ENCODE measurements at regions not wholly inside any gene's neighbourhood (a gene's known extent, or its start where the extent isn't known, plus 50 kb on each side); places are given as distances from the start of the nearest gene placed in this dataset.

- DNase-seq (ENCODE audit: low read depth): no peak
- in situ Hi-C loops (cut with HindIII; ENCODE audit: low pct_unique_long_range_greater_than_20kb, low sequenced_read_pairs): no loop called here
Measured at GRCh38 chr3:59310736-59311135, 260.9 kb upstream of the CFAP20DC start.

- DNase-seq (ENCODE audit: low read depth): no peak
- in situ Hi-C loops (cut with HindIII; ENCODE audit: low pct_unique_long_range_greater_than_20kb, low sequenced_read_pairs): no loop called here
Measured at GRCh38 chr3:59308684-59309083, 258.9 kb upstream of the CFAP20DC start.

GRCh38 chr3:59308001-59308400 lies 258.2 kb upstream of the CFAP20DC start:
- DNase-seq (ENCODE audit: low read depth): no peak
- in situ Hi-C loops (cut with HindIII; ENCODE audit: low pct_unique_long_range_greater_than_20kb, low sequenced_read_pairs): no loop called here

- no peak for DNase-seq (ENCODE audit: low read depth)
- in situ Hi-C loops (cut with HindIII; ENCODE audit: low pct_unique_long_range_greater_than_20kb, low sequenced_read_pairs): no loop called here
Measured at GRCh38 chr3:59306436-59306835, 256.6 kb upstream of the CFAP20DC start.

- in situ Hi-C loops (cut with HindIII; ENCODE audit: low pct_unique_long_range_greater_than_20kb, low sequenced_read_pairs): no loop called here
Measured at GRCh38 chr3:59304296-59304695, 254.5 kb upstream of the CFAP20DC start.

GRCh38 chr3:59303452-59303851 lies 253.6 kb upstream of the CFAP20DC start:
- in situ Hi-C loops (cut with HindIII; ENCODE audit: low pct_unique_long_range_greater_than_20kb, low sequenced_read_pairs): no loop called here
- no peak for DNase-seq (ENCODE audit: low read depth)

More at GRCh38 chr3:59304296-59304695, 254.5 kb upstream of the CFAP20DC start:
- no peak for DNase-seq (ENCODE audit: low read depth)

GRCh38 chr3:59302442-59302841 lies 252.6 kb upstream of the CFAP20DC start:
- DNase-seq (ENCODE audit: low read depth): no peak
- in situ Hi-C loops (cut with HindIII; ENCODE audit: low pct_unique_long_range_greater_than_20kb, low sequenced_read_pairs): no loop called here

GRCh38 chr3:59300733-59301132 lies 250.9 kb upstream of the CFAP20DC start:
- DNase-seq (ENCODE audit: low read depth): no peak
- in situ Hi-C loops (cut with HindIII; ENCODE audit: low pct_unique_long_range_greater_than_20kb, low sequenced_read_pairs): no loop called here

GRCh38 chr3:59299561-59299960 lies 249.7 kb upstream of the CFAP20DC start:
- no peak for DNase-seq (ENCODE audit: low read depth)
- in situ Hi-C loops (cut with HindIII; ENCODE audit: low pct_unique_long_range_greater_than_20kb, low sequenced_read_pairs): no loop called here

- in situ Hi-C loops (cut with HindIII; ENCODE audit: low pct_unique_long_range_greater_than_20kb, low sequenced_read_pairs): no loop called here
- DNase-seq (ENCODE audit: low read depth): peak; percentile 42
Measured at GRCh38 chr3:59290358-59290757, 240.5 kb upstream of the CFAP20DC start.

GRCh38 chr3:59289831-59290230 lies 240.0 kb upstream of the CFAP20DC start:
- DNase-seq (ENCODE audit: low read depth): no peak
- in situ Hi-C loops (cut with HindIII; ENCODE audit: low pct_unique_long_range_greater_than_20kb, low sequenced_read_pairs): no loop called here

GRCh38 chr3:59288951-59289350 lies 239.1 kb upstream of the CFAP20DC start:
- in situ Hi-C loops (cut with HindIII; ENCODE audit: low pct_unique_long_range_greater_than_20kb, low sequenced_read_pairs): no loop called here
- DNase-seq (ENCODE audit: low read depth): no peak

- no peak for DNase-seq (ENCODE audit: low read depth)
- in situ Hi-C loops (cut with HindIII; ENCODE audit: low pct_unique_long_range_greater_than_20kb, low sequenced_read_pairs): no loop called here
Measured at GRCh38 chr3:59286791-59287531, 237.1 kb upstream of the CFAP20DC start.

- no peak for DNase-seq (ENCODE audit: low read depth)
- in situ Hi-C loops (cut with HindIII; ENCODE audit: low pct_unique_long_range_greater_than_20kb, low sequenced_read_pairs): no loop called here
Measured at GRCh38 chr3:59285560-59285959, 235.7 kb upstream of the CFAP20DC start.

GRCh38 chr3:59284926-59285325 lies 235.1 kb upstream of the CFAP20DC start:
- in situ Hi-C loops (cut with HindIII; ENCODE audit: low pct_unique_long_range_greater_than_20kb, low sequenced_read_pairs): no loop called here
- DNase-seq (ENCODE audit: low read depth): no peak

- in situ Hi-C loops (cut with HindIII; ENCODE audit: low pct_unique_long_range_greater_than_20kb, low sequenced_read_pairs): no loop called here
- no peak for DNase-seq (ENCODE audit: low read depth)
Measured at GRCh38 chr3:59280113-59280512, 230.3 kb upstream of the CFAP20DC start.

- DNase-seq (ENCODE audit: low read depth): no peak
- in situ Hi-C loops (cut with HindIII; ENCODE audit: low pct_unique_long_range_greater_than_20kb, low sequenced_read_pairs): no loop called here
Measured at GRCh38 chr3:59277816-59278215, 228.0 kb upstream of the CFAP20DC start.

GRCh38 chr3:59277201-59277600 lies 227.4 kb upstream of the CFAP20DC start:
- in situ Hi-C loops (cut with HindIII; ENCODE audit: low pct_unique_long_range_greater_than_20kb, low sequenced_read_pairs): no loop called here

GRCh38 chr3:59273976-59274375 lies 224.2 kb upstream of the CFAP20DC start:
- in situ Hi-C loops (cut with HindIII; ENCODE audit: low pct_unique_long_range_greater_than_20kb, low sequenced_read_pairs): no loop called here
- DNase-seq (ENCODE audit: low read depth): no peak

More at GRCh38 chr3:59277201-59277600, 227.4 kb upstream of the CFAP20DC start:
- DNase-seq (ENCODE audit: low read depth): no peak

- no peak for DNase-seq (ENCODE audit: low read depth)
- in situ Hi-C loops (cut with HindIII; ENCODE audit: low pct_unique_long_range_greater_than_20kb, low sequenced_read_pairs): no loop called here
Measured at GRCh38 chr3:59271971-59272370, 222.1 kb upstream of the CFAP20DC start.
